Right lobe of liver (tissue), 4 donors: ENCODE measurements at regions not wholly inside any gene's neighbourhood (a gene's known extent, or its start where the extent isn't known, plus 50 kb on each side); places are given as distances from the start of the nearest gene placed in this dataset.
"Not testable (repeated sequence)": the region's sequence is repeated elsewhere in the genome, so short reads cannot be mapped to it uniquely, and the experiment has no call there.

Experiments
- POLR2A ChIP-seq: fragments of 450-650 bp; IDR thresholded peaks from one replicate; pipeline ENCODE4 v1.6.1; 2017; ENCODE audit warnings: antibody characterized with exemption, mild to moderate bottlenecking
- TF ChIP-seq, protein P1 (sequence below), 4 donors: fragments of 200-600 bp in 3 of 4; fragments of 450-650 bp in 1 of 4; IDR thresholded peaks; one replicate each; pipeline versions ENCODE4 v1.5.1 to v1.8.0; 2016 to 2022; ENCODE audit warnings: antibody characterized with exemption in 4 of 4, mild to moderate bottlenecking in 2 of 4
- donor health status: DM: no; HTN: no; CAD: no.
- donor health status: DM: no; HTN: no; CAD: no.
- donor health status: DM: no; HTN: yes; CAD: no.

DNA sequence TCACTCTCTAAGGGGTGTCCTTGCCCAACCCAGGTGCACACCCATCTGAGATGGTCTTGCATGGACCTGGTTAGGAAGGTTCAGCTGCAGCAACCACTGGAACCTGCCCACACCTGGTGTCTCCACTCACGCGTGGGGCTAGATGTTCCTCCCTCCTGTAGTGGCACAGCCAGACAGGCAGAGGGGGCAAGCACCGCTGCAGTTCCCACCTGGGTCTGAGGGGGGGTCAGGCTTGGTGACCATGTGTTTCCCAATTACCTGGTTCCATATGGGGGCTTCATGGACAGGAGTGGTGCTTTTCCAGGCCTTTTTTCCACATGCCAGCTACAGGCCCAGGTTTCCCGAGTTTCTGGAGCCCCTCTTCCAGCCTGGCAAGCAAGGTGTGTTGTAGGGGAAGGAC, 301.4 kb downstream of the CACNA1B start:
- TF ChIP-seq, protein P1, sequence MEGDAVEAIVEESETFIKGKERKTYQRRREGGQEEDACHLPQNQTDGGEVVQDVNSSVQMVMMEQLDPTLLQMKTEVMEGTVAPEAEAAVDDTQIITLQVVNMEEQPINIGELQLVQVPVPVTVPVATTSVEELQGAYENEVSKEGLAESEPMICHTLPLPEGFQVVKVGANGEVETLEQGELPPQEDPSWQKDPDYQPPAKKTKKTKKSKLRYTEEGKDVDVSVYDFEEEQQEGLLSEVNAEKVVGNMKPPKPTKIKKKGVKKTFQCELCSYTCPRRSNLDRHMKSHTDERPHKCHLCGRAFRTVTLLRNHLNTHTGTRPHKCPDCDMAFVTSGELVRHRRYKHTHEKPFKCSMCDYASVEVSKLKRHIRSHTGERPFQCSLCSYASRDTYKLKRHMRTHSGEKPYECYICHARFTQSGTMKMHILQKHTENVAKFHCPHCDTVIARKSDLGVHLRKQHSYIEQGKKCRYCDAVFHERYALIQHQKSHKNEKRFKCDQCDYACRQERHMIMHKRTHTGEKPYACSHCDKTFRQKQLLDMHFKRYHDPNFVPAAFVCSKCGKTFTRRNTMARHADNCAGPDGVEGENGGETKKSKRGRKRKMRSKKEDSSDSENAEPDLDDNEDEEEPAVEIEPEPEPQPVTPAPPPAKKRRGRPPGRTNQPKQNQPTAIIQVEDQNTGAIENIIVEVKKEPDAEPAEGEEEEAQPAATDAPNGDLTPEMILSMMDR (IDR thresholded peaks at IDR 0.05), result not testable (repeated sequence)
- not testable (repeated sequence) for TF ChIP-seq POLR2A
